NCI-H2029 (cell line): ENCODE measurements at regions not wholly inside any gene's neighbourhood (a gene's known extent, or its start where the extent isn't known, plus 50 kb on each side); places are given as distances from the start of the nearest gene placed in this dataset.
"Not testable (repeated sequence)": the region's sequence is repeated elsewhere in the genome, so short reads cannot be mapped to it uniquely, and the experiment has no call there.

Source experiments
- DNase-seq: peaks from one replicate; lab custom pipeline; 2025; lab: John Stamatoyannopoulos, UW

DNA sequence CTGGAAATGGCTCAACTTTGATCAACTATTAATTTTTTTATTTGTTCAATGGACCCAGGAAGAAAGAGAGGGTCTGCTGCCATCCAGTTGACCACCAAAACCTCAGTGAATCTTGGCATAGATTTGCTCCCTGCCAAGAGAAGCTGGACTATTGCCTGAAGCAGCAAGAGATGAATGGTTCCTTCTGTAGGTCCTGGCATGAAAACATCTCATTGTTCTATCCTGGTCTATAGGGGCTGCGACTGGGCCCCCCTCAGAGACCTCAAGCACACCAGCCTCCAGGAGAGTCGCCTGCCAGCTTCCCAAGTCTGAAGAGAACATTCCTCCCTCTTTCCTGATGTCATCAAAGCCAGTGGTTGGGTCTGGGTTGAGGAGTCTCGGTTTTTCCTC is 204.9 kb downstream of the TMX1 start:
- no peak for DNase-seq

DNA sequence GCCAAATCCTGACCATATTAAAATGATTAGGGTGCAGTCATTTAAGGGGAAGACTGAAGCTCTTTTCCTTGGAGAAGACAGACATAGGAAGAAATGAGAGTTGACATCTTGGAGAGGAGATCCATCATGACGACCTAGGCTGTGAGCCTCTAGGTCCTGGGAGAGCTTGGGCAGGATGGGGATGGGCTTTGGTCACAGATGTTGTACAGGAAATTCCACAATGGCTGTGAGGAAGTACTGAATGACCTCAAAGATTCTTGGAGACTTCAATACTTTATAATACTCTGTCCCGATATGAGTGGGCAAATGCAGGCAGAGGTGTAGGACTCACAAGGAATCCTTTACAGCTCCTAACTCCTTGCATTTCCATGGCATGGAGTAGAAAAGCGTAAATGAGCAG is 204.9 kb upstream of the FRMD6 start:
- DNase-seq: no peak

DNA sequence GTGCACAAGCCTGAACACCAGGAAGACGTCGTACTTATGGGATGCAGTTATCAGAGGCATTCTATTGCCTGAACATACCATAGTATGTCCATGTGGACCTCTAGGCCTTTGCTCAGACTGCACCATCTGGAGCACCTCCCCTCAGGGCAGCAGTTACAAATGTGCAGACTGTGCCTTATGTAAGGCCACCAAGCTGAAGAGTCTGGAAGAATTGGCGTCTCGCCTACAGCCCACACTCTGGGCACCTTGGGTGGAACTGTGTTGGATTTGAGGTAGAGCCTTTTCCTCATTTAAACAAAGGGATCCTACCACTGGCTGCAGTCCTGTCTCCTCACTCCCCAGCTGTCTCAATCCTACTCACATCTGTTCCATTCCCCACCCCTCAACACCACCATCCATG is 204.3 kb upstream of the FRMD6 start:
- no peak for DNase-seq

DNA sequence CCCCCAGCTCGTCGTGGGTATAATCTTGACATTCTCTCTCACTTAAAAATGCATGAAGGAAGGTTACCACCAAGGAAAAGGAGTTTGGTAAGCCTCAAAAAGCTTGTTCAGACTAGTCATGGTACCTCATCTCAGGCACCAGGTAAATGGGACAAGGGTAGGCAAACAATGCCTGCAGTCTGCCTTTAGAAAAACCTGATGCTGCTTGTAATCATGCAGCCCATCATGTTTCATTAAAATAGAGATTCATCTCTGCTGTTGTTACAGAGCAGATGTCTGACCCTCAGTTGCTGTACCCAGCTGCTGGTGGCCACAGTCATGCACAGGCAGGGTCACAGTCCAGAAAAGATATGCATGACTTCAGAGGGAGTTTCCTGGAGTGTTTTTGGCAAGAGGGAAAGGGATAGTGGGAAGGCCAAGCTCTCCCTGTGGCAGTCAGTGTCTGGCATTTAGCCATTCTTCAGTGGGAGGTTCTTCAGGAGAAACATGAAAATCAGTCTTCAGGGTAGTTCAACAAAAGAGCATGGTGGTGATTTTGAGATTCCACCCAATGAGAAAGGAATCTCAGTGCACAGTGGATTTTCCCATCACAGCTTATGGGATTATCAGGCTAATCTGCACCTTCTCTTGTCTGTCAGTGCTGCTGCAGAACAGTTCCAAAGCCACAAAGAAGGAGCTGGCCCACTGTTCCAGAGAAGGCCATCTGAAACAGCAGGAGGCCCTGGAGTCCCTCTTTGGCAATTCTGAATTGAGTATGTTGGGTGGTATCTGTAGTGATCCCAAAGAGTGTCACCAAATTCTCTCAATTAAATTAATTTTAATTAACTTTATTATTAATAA is 202.7 kb upstream of the FRMD6 start:
- no peak for DNase-seq

DNA sequence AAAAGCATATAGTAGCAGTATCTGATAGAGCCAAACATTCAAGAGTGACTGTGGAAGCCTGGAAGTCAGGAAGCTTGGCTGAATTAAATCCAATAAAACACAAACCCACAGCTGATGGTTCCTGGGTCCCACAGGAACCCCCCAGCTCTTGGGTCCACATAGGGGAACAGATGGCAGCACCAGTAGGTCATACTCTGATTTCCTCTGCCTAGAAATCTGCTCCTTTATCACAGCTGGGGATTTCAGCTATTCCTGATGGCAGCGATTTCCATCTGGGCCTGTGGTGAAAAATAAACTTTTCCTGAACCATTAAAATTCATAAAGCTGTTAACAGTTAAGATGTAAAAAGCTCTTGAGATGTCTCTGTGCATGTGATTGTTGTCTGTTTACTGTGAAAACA is 202.0 kb upstream of the FRMD6 start:
- DNase-seq: no peak

DNA sequence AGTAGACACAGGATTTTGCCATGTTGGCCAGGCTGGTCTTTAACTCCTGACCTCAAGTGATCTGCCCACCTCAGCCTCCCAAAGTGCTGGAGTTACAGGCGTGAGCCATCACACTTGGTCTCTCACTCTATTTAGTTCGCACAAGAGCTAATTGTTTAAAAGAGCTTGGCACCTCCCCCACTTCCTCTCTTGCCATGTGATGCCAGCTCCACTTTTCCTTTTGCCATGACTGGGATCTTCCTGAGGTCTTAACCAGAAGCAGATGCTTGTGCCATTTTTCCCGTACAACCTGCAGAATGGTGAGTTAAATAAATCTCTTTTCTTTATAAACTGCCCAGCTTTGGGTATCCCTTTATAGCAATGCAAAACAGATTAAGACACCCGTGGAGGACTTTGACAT is 200.1 kb upstream of the FRMD6 start:
- DNase-seq: no peak

DNA sequence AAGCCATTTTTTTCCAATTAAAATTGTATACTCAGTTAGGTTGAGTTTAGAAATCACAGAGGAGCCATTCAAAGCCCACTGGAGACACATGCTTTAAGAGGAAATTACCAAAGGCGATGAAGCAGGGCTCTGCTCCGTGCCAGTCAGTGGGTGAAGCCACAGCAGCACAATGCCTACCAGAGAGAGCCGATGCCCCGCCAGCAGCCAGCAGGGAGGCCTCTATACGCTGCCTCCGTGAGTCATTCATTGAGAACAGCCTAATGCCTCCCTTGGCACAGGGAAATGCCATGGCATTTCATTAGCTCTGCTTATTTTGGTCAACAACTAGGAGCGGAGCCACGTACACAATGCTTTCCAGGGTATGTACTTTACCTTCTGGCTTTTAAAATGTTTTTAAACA is 197.8 kb upstream of the FRMD6 start:
- no peak for DNase-seq

DNA sequence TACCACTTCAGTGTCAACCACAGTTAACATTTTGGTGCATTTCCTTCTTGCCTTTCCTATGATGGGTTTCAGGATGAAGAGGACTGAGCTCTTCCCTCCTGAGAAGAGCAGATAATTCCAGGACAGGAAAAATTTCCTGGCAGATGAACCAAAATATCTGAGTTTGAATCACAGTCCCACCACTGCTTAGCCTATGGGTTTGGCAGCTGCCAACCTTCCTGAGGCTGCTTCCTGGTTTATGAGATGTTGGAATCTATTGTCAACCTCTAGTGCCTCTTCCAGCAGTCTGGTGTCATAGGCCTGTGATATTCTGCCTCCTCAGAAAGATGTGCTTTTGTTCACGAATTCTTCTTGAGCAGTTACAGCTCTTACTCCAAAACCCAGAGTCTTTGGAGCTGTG is 197.4 kb upstream of the FRMD6 start:
- no peak for DNase-seq

DNA sequence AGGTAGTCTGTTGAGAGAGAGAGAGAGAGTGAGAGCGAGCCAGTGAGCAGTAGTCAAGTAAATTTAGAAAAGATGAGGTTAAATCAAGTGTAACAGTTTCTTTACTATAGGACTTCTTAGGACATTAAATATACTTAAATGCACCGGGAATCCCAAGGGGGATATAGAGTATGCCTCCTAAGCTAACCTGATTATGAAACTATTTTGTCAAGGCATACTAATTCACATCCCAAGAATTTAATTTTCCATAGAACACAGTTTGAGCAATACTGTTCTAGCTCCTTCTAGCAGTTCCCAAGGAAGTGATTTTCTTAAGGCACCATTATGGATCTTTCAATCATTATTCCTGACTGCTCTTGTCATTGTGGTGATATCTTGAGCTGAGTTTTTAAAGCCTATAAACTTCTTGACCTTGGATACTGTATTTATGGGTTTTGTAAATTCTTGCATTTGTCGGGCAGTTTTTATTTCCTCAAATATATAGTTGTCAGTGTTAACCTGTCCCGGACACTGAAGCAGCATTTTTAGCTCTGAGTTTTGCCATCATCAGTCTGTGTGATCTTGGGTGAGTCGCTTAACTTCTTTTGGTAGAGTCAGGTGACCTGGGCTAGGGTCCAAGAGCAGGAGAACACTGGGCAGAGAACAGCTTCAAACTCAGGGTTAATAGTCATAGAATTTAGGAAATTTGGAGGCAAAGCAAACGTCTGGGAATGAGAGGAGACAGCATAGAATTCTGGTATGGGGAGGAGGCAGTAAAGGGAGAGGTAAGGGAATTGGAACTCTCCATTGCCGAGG is 196.5 kb upstream of the FRMD6 start:
- DNase-seq: no peak

DNA sequence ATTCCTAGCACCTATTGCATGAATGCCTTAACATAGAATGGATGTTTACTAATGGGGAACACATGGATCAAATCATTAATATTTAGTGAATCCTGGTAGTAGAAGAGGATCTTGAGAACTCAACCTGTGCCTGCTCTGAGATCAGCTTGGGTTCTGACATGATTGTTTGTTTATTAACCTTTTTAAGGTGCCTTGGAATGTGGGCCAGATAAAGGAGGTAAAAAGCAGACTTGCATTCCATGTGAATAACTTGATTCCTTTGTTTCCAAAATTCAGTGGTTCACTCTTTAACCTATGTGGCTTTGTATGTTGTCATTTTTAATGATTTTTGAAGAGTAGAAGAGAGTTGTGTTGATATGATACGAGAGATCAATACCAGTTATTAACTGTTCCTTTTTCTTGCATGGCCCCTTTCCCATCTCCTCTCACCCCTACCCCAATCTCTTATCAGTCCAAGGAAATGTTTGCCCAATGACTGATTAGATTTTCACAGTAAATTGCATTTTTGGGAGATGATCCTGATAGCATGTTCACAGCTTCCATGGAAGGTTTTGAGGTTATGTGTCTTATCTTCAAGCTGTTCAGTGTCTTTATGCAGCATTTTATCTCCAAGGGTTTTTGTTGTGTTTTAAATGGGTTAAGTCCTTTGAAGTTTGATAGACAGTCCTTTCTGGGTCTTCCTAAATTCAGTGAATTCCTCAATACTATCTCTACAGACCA is 193.7 kb upstream of the FRMD6 start:
- DNase-seq: no peak

DNA sequence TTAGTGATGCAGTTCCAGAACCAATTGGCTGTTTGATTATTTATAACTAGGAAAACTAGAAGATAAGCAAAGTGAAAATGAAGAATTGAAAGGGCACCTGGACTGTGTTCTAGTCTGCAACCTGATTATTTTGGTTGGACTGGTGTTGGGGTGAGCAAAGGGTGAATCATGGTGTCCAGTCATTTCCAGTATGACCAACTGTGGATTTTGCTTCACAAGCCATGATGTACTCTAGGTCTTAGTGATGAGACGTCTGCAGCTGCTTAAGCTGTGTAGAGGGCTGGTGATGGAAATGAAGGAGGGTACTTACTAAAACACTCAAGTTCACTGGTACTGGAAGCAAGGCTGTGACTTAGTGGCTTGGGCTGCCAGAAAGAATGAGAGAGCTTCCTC is 193.2 kb upstream of the FRMD6 start:
- DNase-seq: no peak

DNA sequence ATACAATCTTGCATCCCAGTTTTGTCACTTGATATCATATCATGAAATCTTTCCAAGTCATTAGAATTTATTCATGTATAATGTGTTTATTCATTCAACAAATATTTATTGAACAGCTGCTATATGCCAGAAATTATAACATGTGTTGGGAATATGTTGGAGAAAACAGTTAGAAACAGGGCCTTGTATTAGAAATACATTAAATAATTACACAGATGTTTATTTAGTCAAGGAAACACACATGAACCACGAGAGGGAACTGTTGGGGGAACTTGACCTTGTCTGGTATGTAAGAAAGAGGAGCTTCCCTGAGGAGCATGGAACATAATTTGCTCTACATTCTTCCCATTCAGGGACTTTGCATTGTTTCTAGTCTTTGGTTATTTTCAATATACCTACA is 191.7 kb upstream of the FRMD6 start:
- DNase-seq: no peak

DNA sequence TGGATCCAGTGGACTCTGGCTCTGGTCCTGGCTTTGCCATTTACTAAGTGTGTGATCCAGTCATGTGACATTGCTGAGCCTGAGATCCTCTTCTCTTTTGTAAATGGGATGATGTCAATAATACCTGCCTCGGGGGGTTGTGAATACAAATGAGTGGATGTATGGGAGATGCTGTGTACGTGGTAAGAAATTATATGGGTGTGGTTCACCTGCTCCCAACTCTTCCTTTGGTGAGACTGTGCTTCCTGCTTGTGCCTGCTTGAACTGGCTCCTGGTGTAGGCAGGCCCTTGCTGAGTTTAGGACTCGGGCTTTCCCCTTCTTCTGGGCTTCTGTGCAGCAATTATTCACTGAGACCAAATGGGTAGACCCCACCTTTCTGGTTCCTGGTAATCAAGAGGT is 189.5 kb upstream of the FRMD6 start:
- DNase-seq: no peak

DNA sequence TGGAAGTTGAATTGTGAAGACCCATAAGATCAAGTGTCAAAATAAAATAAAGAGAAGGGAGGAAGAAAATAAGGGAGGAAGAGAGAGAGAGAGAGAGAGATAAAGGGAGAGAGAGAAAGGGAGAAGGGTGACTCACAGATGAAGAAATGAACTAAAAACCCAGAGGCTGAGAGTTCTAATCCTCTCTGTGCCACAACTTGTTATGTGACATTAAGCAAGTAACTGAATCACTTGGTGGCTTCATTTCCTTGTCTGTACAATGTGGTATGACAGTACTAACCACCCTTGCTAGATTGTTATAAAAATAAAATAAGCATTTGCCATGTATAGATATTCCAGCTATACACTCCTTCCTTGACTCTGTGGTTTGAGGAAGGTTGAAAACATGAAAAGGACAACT is 189.0 kb upstream of the FRMD6 start:
- DNase-seq: no peak

DNA sequence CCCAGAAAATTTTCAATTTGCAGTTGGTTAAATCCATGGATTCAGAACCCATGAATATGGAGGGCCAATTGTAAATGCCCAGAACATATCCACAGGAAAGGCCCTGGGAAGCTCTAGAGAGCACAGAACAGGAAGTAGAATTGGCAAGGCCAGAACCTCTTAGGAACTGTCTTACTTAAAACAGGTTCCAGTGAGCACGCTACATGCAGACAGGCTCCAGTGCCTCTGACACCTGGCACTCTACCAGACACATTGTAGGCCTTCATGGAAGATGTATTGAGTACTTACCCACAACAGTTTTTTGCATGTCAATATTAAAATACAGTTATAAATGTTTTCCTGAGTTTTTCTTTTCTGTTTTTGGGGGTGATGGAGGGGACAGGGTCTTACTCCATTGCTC is 188.2 kb upstream of the FRMD6 start:
- DNase-seq: no peak

DNA sequence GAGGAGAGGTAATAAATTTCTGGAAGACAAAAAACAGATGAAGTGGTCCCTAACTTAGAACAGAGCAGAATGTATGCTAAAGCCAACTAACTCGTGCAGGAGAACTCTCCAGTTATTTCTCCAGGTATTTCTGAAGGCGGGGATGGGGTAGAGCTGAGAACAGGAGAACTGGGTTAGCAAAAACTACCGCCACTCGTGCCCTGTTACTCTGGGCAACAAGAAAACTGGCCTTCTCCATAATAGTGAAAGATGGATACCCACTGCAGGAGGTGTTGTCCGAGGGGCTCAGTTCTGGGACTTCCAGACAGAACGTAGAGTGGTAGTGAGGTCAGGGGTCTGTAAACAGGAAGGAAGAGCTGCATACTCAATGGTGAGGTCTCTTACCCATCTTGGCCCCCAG is 187.3 kb upstream of the FRMD6 start:
- no peak for DNase-seq

DNA sequence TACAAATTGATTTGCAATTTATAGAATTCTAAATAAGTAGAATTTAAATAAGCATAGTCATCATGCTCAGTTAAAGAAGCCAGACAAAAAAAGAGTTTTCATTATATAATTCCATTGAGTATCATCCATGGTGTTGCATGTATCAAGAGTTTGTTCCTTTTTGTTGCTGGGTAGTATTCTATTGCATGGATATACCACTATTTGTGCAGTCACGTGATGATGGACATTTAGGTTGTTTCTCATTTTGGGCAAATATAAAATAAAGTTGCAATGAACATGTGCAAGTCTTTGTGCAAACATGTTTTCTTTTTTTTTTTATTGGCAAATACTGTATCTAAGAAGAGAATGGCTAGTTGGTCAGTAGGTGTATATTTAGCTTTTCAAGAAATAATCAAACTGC is 186.2 kb upstream of the FRMD6 start:
- DNase-seq: no peak

DNA sequence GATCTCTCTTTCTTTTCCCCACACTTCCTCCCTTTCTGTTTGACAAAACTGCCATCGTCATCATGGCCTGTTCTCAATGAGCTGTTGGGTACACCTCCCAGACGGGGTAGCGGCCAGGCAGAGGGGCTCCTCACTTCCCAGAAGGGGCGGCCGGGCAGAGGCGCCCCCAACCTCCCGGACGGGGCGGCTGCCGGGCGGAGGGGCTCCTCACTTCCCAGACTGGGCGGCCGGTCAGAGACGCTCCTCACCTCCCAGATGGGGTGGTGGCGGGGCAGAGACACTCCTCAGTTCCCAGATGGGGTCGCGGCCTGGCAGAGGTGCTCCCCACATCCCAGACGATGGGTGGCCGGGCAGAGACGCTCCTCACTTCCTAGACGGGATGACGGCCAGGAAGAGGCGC is 184.3 kb upstream of the FRMD6 start:
- not testable (repeated sequence) for DNase-seq

DNA sequence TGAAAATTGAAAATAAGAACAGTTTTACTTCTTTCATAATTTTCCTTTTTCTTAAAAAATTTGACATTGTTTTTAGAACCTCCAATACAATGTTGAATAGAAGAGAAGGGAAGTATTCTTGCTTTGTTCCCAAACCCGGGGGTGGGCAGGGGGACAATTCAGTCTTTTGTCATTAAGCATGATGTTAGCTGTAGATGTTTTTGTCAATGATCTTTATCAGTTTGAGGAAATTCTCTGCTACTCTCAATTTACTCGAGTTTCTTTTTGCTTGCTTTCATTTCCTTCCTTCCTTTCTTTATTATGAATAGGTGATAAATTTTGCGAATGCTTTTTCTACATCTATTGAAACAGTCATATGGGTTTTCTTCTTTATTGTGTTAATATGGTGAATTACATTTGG is 183.2 kb upstream of the FRMD6 start:
- no peak for DNase-seq

DNA sequence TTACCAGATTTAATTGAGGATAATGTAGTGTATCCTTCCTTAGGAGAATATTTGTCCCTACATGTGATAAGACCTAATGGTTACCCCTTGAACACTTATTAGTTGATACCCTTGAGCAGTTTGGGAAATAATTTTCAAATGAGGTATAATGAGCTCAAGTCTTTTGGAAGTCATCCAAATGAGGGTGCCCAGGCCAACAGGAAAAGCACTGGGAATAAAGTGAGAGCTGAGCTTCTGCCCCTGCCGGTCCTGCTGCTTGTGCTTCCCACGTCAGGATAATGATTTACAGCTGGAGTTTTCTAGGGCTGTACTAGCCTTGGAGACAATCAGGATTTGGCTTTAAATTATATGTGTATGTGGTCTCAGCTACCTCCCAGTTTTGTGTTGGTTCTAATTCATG is 178.8 kb upstream of the FRMD6 start:
- no peak for DNase-seq

DNA sequence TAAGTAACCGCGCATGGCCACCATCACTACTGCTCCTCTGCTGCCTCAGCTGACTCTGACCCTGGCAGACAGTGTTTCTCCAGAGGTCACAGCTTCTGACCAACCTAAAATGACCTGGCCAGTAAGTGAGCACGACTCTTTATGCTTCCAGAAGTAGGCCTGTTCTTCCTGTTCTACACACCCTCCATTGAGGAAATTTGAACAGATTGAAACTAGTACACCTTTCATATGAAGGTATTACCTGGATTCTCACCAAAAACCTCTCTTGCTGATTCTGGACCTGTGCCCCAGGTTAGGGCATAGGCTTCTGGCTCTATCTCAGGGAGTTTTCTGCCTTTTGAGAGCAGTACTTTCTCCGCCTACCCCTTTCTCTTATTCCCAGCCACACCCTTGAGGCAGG is 178.4 kb upstream of the FRMD6 start:
- no peak for DNase-seq

DNA sequence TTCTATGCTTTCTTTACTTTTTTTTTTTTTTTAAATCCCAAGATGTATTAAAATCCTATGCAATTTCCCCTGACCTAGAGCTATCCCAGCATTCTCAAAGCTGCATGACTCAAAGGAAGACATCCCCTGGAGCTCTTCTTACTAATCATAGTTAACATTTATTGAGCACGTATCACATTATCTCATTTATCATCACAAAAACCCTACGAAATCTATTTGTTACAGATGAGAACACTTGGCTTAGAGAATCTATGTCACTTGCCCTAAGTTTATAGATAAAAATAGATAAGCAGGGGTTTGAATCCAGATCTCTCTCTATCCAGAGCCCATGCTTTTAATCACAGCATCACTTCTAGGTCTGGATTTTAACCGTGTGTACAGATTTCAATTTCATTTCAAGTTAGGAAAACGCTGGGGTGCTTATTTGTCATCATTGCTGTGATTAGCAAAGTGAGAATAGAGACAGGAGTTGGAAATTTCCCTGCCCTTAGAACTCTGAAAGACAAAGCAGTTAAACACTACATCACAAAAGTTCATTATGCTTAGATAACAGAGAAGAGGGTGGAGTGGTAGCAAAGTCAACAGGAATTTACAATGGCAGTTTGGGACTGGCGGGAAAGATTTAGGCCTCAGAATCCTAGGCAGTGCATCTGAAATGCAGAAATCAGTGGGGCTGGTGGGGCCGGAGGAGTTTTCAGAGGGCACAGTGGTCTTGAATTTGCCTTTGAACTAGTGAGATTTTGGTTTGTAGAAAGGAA is 177.7 kb upstream of the FRMD6 start:
- DNase-seq: no peak
